Keratinocyte (primary cell): ENCODE measurements at regions not wholly inside any gene's neighbourhood (a gene's known extent, or its start where the extent isn't known, plus 50 kb on each side); places are given as distances from the start of the nearest gene placed in this dataset.

Source experiments
- DNase-seq: peaks from one replicate; pipeline ENCODE4 v3.0.0-alpha.2; 2011; ENCODE audit warnings: low read depth, missing footprints, low spot score
- FAIRE-seq: peaks from 2 replicates; lab custom pipeline; 2011; peaks lifted over from hg19 to GRCh38; lab: Jason Lieb, UNC
- H2AFZ ChIP-seq: 2 replicates; pipeline ENCODE4 v1.6.0; 2012; ENCODE audit warnings: low read length, control low read depth, inconsistent platforms; ENCODE audit not compliant: control insufficient read depth
- H3K27ac ChIP-seq: 2 replicates; pipeline ENCODE4 v1.5.1; 2011; ENCODE audit warnings: low read length; ENCODE audit not compliant: control insufficient read depth, insufficient read depth
- H3K27me3 ChIP-seq: 3 replicates; pipeline ENCODE4 v1.6.0; 2011; ENCODE audit warnings: low read length; ENCODE audit not compliant: control insufficient read depth, insufficient read depth; ENCODE audit errors: extremely low read depth
- H3K36me3 ChIP-seq, 2 experiments: 2 replicates in 1 of 2; 3 replicates in 1 of 2; pipeline ENCODE4 v1.5.1; 2011; ENCODE audit warnings: low read length in 2 of 2, mild to moderate bottlenecking in 1 of 2; ENCODE audit not compliant: control insufficient read depth in 2 of 2, insufficient read depth in 2 of 2; ENCODE audit errors: extremely low read depth in 1 of 2
- H3K4me1 ChIP-seq: 3 replicates; pipeline ENCODE4 v1.5.1; 2011; ENCODE audit warnings: low read length; ENCODE audit not compliant: control insufficient read depth, insufficient read depth; ENCODE audit errors: extremely low read depth
- H3K4me2 ChIP-seq: 3 replicates; pipeline ENCODE4 v1.6.0; 2011; ENCODE audit warnings: low read depth, low read length; ENCODE audit not compliant: control insufficient read depth, insufficient read depth; ENCODE audit errors: extremely low read depth
- H3K4me3 ChIP-seq, 3 experiments: fragments of 200-600 bp in 1 of 3; sonication (generic) in 1 of 3; 2 replicates in 2 of 3; 3 replicates in 1 of 3; pipeline ENCODE4 v1.5.1; 2011 to 2016; ENCODE audit warnings: low read length in 3 of 3, mild to moderate bottlenecking in 3 of 3, control low read depth in 2 of 3, inconsistent platforms in 1 of 3, low read depth in 1 of 3, mixed read lengths in 1 of 3, mixed run types in 1 of 3, moderate library complexity in 1 of 3; ENCODE audit not compliant: control insufficient read depth in 2 of 3, insufficient read depth in 2 of 3; ENCODE audit errors: extremely low read depth in 1 of 3
- H3K79me2 ChIP-seq: 2 replicates; pipeline ENCODE4 v1.6.0; 2012; ENCODE audit warnings: low read length; ENCODE audit not compliant: control insufficient read depth, insufficient read depth
- H3K9ac ChIP-seq: 3 replicates; pipeline ENCODE4 v1.6.0; 2011; ENCODE audit warnings: low read length; ENCODE audit not compliant: control insufficient read depth, insufficient read depth; ENCODE audit errors: extremely low read depth
- H3K9me1 ChIP-seq: 3 replicates; pipeline ENCODE4 v1.6.0; 2011; ENCODE audit warnings: low read length; ENCODE audit not compliant: control insufficient read depth, insufficient read depth; ENCODE audit errors: extremely low read depth
- H3K9me3 ChIP-seq: 2 replicates; pipeline ENCODE4 v1.5.1; 2012; ENCODE audit warnings: low read depth, low read length; ENCODE audit not compliant: control insufficient read depth
- H4K20me1 ChIP-seq: 3 replicates; pipeline ENCODE4 v1.6.0; 2011; ENCODE audit warnings: low read length; ENCODE audit not compliant: control insufficient read depth, insufficient read depth; ENCODE audit errors: extremely low read depth
- CTCF ChIP-seq, 3 experiments: IDR thresholded peaks in 1 of 3; conservative IDR thresholded peaks in 1 of 3; optimal IDR thresholded peaks in 1 of 3; 2 replicates in 2 of 3; 3 replicates in 1 of 3; pipeline versions ENCODE3 to v1.5.1; 2011; ENCODE audit warnings: low read length in 3 of 3, mild to moderate bottlenecking in 3 of 3, moderate library complexity in 2 of 3, control low read depth in 1 of 3, inconsistent platforms in 1 of 3; ENCODE audit not compliant: insufficient read depth in 2 of 3; ENCODE audit errors: extremely low read depth in 1 of 3
- EZH2 ChIP-seq: IDR thresholded peaks from one replicate; pipeline ENCODE4 v1.6.1; 2012; ENCODE audit warnings: inconsistent platforms, mild to moderate bottlenecking, low read length, moderate library complexity
- dilution Hi-C: fragments of 300-500 bp; cut with MboI; formaldehyde crosslinking; loops from one replicate; pipeline ENCODE4 v1.7.0; 2020; ENCODE audit warnings: low sequenced_read_pairs; ENCODE audit not compliant: extremely low pct_ligation_motif_present

DNA sequence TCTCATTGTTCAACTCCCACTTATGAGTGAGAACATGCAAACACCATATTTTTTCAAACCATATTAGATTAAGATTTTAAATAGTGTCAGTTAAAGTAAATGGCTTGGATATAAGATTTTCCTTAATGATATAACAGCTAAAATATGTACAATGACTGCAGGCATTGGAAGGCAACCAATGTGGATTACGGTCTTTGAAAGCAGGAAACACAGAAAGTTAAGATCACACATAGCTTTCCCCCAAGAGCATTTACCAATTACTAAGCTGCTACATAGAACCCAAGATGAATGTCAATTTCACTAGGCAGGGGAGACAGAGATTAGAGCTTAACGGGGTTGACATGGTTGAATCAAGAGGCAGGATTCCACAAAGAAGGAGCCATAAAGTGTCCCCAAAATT lies 173.2 kb upstream of the TRPC4 start:
- Histone ChIP-seq H3K9me3 (no peaks in the 10 kb centered on the region), H3K79me2 (no peaks in the 10 kb centered on the region), H3K4me2 (no peak overlapping the region), H3K4me1 (no peaks in the 10 kb centered on the region), H3K4me3 (no peak overlapping the region), H3K36me3 (no peaks in the 10 kb centered on the region), H3K27ac (no peak overlapping the region), H3K9me1 (no peaks in the 10 kb centered on the region), H3K9ac (no peak overlapping the region), H2AFZ (no peak overlapping the region), H4K20me1 (no peaks in the 10 kb centered on the region), H3K27me3 (no peaks in the 10 kb centered on the region)
- FAIRE-seq (no peak), DNase-seq (no peak)
- dilution Hi-C loops = no loop called here
- TF ChIP-seq EZH2 (no peak), CTCF (optimal IDR thresholded peaks at IDR 0.05 in 1 of 3, IDR thresholded peaks at IDR 0.05 in 1 of 3, conservative IDR thresholded peaks at IDR 0.05 in 1 of 3; ENCODE audit: extremely low read depth in 1 of 3, insufficient read depth in 2 of 3, low read length in 3 of 3) (no peak)

DNA sequence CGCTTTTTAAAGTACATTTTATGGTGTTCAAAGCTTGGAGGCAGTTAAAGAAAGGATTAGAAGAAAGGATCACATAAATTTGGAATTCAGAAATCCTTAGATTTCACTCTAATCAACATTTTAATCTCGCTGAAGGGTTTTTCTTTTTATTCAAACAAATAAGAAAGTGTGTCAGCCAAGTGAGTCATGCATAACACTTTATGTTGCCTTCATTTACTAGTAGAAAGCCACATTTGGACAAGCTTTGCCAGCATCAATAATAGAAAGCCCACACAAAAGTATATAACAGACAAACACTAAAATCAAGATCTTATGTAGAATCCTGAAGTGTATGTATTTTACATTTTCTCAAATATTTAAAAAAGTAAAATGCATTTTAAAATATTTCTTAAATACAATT lies 154.9 kb upstream of the TRPC4 start:
- no peaks in the 10 kb centered on the region for H3K27me3 ChIP-seq
- no peaks in the 10 kb centered on the region for H3K36me3 ChIP-seq
- TF ChIP-seq CTCF (optimal IDR thresholded peaks at IDR 0.05 in 1 of 3, IDR thresholded peaks at IDR 0.05 in 1 of 3, conservative IDR thresholded peaks at IDR 0.05 in 1 of 3; ENCODE audit: extremely low read depth in 1 of 3, insufficient read depth in 2 of 3, low read length in 3 of 3) (no peak), EZH2 (no peak)
- H3K4me2 ChIP-seq = no peak overlapping the region
- no peak overlapping the region for H3K9ac ChIP-seq
- dilution Hi-C loops = no loop called here
- no peak overlapping the region for H2AFZ ChIP-seq
- no peaks in the 10 kb centered on the region for H3K9me1 ChIP-seq
- H4K20me1 ChIP-seq = no peaks in the 10 kb centered on the region
- FAIRE-seq (no peak), DNase-seq (no peak)
- H3K4me3 ChIP-seq = no peak overlapping the region
- H3K27ac ChIP-seq = no peak overlapping the region
- H3K9me3 ChIP-seq = no peaks in the 10 kb centered on the region
- no peaks in the 10 kb centered on the region for H3K4me1 ChIP-seq
- no peaks in the 10 kb centered on the region for H3K79me2 ChIP-seq
